Kidney (tissue), 13 donors: ENCODE measurements at regions not wholly inside any gene's neighbourhood (a gene's known extent, or its start where the extent isn't known, plus 50 kb on each side); places are given as distances from the start of the nearest gene placed in this dataset.

Experiments used
- DNase-seq, 5 donors: peaks; one replicate each; pipeline ENCODE4 v3.0.0-alpha.2; 2013 to 2020
- FAIRE-seq: peaks from 2 replicates; lab custom pipeline; 2012; peaks lifted over from hg19 to GRCh38; lab: Jason Lieb, UNC
- H3K27ac ChIP-seq, 2 donors: one replicate each; pipeline ENCODE4 v1.7.0; 2013; ENCODE audit warnings: low read depth in 2 of 2, low read length in 2 of 2, inconsistent platforms in 1 of 2
- H3K27me3 ChIP-seq: one replicate; pipeline ENCODE4 v1.7.1; 2013; ENCODE audit warnings: low read length, inconsistent platforms; ENCODE audit not compliant: control insufficient read depth, insufficient read depth
- H3K36me3 ChIP-seq, 3 donors: one replicate each; pipeline versions ENCODE4 v1.7.0 to v1.7.1; 2013; ENCODE audit warnings: low read length in 3 of 3, control low read depth in 1 of 3, inconsistent platforms in 1 of 3; ENCODE audit not compliant: insufficient read depth in 3 of 3, control insufficient read depth in 2 of 3
- H3K4me1 ChIP-seq, 3 donors: one replicate each; pipeline versions ENCODE4 v1.7.0 to v1.7.1; 2013; ENCODE audit warnings: low read length in 3 of 3, inconsistent platforms in 1 of 3, low read depth in 1 of 3; ENCODE audit not compliant: control insufficient read depth in 2 of 3, insufficient read depth in 2 of 3
- H3K4me3 ChIP-seq, 3 donors: one replicate each; pipeline versions ENCODE4 v1.7.0 to v1.8.1; 2013; ENCODE audit warnings: low read length in 3 of 3, control low read depth in 1 of 3, inconsistent platforms in 1 of 3
- H3K9ac ChIP-seq, 3 donors: one replicate each; pipeline versions ENCODE4 v1.7.0 to v1.7.1; 2013; ENCODE audit warnings: low read length in 3 of 3, control low read depth in 1 of 3, inconsistent platforms in 1 of 3
- H3K9me3 ChIP-seq, 3 donors: one replicate each; pipeline versions ENCODE4 v1.7.0 to v1.7.1; 2013; ENCODE audit warnings: low read length in 3 of 3, control low read depth in 1 of 3, inconsistent platforms in 1 of 3; ENCODE audit not compliant: control insufficient read depth in 2 of 3, insufficient read depth in 1 of 3
- intact Hi-C: fragments of 100-400 bp; cut with DNase I; formaldehyde crosslinking; loops from one replicate; pipeline ENCODE4 v1.11.1; 2022
- TF ChIP-seq, protein P1 (sequence below): IDR thresholded peaks from 3 replicates; pipeline ENCODE4 v1.5.1; 2012; ENCODE audit warnings: mild to moderate bottlenecking, moderate library complexity, borderline replicate concordance; ENCODE audit not compliant: insufficient read depth; ENCODE audit errors: extremely low read depth
- donor health status: control.
- donor health status: control.
- donor health status: control.
- donor health status: control.
- donor health status: control.
- donor health status: DM: yes; HTN: yes; CAD: no.
- donor health status: Normal renal cell carcinoma (clear cell type).

DNA sequence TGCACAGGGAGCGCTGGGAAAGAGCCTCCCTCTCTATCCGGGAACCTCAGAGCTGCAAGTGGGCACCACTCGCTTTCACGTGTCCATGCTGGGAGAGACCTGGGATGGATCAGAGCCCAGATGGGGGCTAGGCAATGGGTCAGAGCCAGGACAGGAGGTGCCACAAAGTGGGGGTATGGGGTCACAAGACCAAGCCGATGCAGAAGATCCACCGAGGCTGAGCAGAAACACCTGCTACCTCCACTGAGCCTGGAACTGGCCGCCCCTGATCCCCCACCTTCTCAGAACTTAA, 180.9 kb upstream of the SFSWAP start:
- intact Hi-C loops: no loop called here
- H3K9me3 ChIP-seq: no peaks in the 10 kb centered on the region
- no peak overlapping the region for H3K4me3 ChIP-seq
- peaks cover 2% of the 10 kb centered on the region for H3K27me3 ChIP-seq
- TF ChIP-seq, protein P1, sequence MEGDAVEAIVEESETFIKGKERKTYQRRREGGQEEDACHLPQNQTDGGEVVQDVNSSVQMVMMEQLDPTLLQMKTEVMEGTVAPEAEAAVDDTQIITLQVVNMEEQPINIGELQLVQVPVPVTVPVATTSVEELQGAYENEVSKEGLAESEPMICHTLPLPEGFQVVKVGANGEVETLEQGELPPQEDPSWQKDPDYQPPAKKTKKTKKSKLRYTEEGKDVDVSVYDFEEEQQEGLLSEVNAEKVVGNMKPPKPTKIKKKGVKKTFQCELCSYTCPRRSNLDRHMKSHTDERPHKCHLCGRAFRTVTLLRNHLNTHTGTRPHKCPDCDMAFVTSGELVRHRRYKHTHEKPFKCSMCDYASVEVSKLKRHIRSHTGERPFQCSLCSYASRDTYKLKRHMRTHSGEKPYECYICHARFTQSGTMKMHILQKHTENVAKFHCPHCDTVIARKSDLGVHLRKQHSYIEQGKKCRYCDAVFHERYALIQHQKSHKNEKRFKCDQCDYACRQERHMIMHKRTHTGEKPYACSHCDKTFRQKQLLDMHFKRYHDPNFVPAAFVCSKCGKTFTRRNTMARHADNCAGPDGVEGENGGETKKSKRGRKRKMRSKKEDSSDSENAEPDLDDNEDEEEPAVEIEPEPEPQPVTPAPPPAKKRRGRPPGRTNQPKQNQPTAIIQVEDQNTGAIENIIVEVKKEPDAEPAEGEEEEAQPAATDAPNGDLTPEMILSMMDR: no peak
- DNase-seq (no peak), FAIRE-seq (no peak)
- H3K36me3 ChIP-seq: no peaks in the 10 kb centered on the region
- H3K4me1 ChIP-seq: no peaks in the 10 kb centered on the region
- H3K27ac ChIP-seq: no peak overlapping the region
- no peak overlapping the region for H3K9ac ChIP-seq

DNA sequence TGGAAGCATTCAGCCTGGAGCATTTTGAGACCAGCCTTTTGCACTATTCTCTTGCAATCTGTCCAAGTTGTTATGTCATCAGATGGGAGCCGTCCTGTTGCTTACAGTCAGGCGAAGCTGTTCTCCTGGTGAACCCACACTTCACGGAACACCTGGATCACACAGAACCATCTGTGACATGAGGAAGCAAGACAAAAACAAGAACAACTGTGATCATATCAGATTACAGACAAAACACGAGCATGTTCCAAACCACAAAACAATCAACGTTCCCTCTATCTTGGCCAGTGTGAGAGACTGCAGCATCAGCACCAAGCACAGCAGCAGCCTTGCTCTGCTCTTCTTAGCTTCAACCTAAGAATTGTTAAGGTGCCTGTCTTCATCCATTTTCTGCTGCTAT, 180.5 kb upstream of the SFSWAP start:
- Histone ChIP-seq H3K27ac (no peak overlapping the region), H3K4me1 (no peaks in the 10 kb centered on the region), H3K9ac (no peak overlapping the region), H3K36me3 (no peaks in the 10 kb centered on the region), H3K27me3 (peaks cover 2% of the 10 kb centered on the region), H3K9me3 (no peaks in the 10 kb centered on the region), H3K4me3 (no peak overlapping the region)
- DNase-seq: no peak
- no peak for FAIRE-seq
- TF ChIP-seq, protein P1: no peak
- intact Hi-C loops: no loop called here

DNA sequence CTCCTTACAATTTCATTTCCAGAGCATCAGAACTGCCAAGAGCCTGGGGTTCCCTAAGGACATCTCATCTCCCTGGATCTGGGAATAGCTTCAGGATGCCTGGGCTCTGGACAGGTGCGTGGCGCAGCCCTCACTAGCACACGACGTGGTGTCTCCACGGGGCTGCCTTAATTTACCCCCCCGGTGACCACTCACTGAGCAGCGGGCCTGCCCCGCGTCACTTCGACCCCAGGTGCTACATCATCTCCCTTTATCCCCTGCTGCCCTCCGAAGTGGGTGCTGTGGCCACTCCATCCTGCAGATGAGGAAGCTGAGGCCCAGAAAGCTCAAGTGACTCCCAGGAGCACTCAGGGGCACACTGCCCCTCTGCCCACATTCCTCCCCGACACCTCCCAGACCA, 177.8 kb upstream of the SFSWAP start:
- no peak overlapping the region for H3K27ac ChIP-seq
- no peaks in the 10 kb centered on the region for H3K4me1 ChIP-seq
- FAIRE-seq (no peak), DNase-seq (no peak)
- no peaks in the 10 kb centered on the region for H3K36me3 ChIP-seq
- no peak overlapping the region for H3K9ac ChIP-seq
- no peaks in the 10 kb centered on the region for H3K9me3 ChIP-seq
- TF ChIP-seq, protein P1: no peak
- peaks cover 2% of the 10 kb centered on the region for H3K27me3 ChIP-seq
- intact Hi-C loops: no loop called here
- H3K4me3 ChIP-seq: no peak overlapping the region

DNA sequence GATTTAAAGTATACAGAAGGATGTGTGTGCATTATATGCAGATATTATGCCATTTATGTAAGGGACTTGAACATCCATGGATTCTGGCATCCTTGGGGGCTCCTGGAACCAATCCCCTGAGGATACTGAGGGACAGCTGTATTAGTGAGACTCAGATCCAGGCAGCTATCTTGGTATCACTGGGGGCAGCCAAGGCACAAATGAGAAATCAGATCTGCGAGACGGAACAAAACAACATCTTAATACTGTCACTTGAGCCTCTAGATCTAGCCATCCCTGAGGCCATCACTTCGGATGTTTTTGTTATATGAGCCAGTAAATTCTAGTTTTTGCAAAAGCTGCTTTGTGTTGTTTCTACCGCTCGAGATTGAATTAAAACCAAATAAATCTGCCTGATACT, 175.1 kb upstream of the SFSWAP start:
- H3K27me3 ChIP-seq: peaks cover 2% of the 10 kb centered on the region
- H3K27ac ChIP-seq: no peak overlapping the region
- H3K4me1 ChIP-seq: no peaks in the 10 kb centered on the region
- no peak for FAIRE-seq
- peak in 1 of 5 donors; percentile 7 for DNase-seq
- H3K4me3 ChIP-seq: no peak overlapping the region
- TF ChIP-seq, protein P1: no peak
- intact Hi-C loops: no loop called here
- H3K9me3 ChIP-seq: peaks cover 0 to 8% (median 0%) of the 10 kb centered on the region in 3 donors
- H3K9ac ChIP-seq: no peak overlapping the region
- peaks cover 0 to 2% (median 0%) of the 10 kb centered on the region in 3 donors for H3K36me3 ChIP-seq
